ENCODE measurements at regions not wholly inside any gene's neighbourhood (a gene's known extent, or its start where the extent isn't known, plus 50 kb on each side); places are given as distances from the start of the nearest gene placed in this dataset.

DNA sequence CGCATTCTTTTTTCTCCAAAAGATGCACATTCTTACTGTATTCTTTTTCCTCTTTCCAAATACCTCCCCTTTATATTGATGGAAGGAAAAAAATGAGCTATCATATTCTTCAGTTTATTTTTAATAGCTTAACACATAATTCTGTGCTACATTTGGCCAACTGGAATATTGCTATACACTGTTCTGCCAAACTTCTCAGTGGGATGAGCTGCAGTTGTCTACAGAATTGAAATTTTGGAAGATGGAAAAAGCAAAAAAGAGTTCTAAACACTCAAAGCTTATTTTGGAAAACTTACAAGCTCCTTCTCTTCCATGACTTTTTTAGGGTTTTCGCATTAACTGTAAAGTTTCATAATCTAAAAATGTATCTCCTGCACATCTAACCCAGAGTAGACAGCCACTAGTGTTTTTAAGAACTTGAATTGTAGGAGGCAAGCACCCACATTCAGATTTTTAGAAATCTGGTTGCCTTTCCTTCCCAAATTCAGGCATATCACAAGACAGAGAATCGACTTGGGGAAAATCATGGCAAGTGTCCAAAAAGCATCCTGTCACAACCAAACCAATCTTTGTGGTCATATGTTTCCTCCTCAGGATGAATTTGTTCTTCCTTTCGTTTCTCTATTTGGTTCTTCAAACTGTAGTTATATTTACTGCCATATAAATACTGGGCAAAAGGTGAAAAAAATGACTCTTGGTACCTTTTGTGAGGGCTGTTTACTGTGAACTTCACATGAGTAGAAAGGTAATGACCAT, 111.4 kb upstream of the FRY start:
- Histone ChIP-seq H3K9me2 (replicated peaks; ENCODE audit: low read depth, low read length) (no peaks in the 10 kb centered on the region), H3F3A (ENCODE audit: low read depth) (no peaks in the 10 kb centered on the region), H3K4me3 (ENCODE audit: low read length, poor library complexity, severe bottlenecking) (peak overlapping the region; percentile 30), H3K4me1 (ENCODE audit: insufficient read depth, low read length, poor library complexity, severe bottlenecking) (peaks cover 20% of the 10 kb centered on the region), H3K27me3 (ENCODE audit: insufficient read depth, low read length, poor library complexity, severe bottlenecking) (no peaks in the 10 kb centered on the region), H4K20me1 (ENCODE audit: insufficient read depth, low read length, poor library complexity, severe bottlenecking) (no peaks in the 10 kb centered on the region), H3K79me2 (ENCODE audit: insufficient read depth, low read length) (no peaks in the 10 kb centered on the region), H3K4me2 (ENCODE audit: low read depth, low read length, poor library complexity, severe bottlenecking) (peak overlapping the region; percentile 61), H3K9ac (ENCODE audit: low read depth, low read length, poor library complexity, severe bottlenecking) (no peak overlapping the region), H3K36me3 (ENCODE audit: insufficient read depth, low read length) (no peaks in the 10 kb centered on the region), H2AFZ (ENCODE audit: low read length) (no peak overlapping the region), H3K9me3 (ENCODE audit: insufficient read depth, low read depth, low read length) (no peaks in the 10 kb centered on the region)
- TF ChIP-seq EZH2phosphoT487 (IDR thresholded peaks at IDR 0.05; ENCODE audit: borderline replicate concordance), result no peak
- TF ChIP-seq, protein P1, sequence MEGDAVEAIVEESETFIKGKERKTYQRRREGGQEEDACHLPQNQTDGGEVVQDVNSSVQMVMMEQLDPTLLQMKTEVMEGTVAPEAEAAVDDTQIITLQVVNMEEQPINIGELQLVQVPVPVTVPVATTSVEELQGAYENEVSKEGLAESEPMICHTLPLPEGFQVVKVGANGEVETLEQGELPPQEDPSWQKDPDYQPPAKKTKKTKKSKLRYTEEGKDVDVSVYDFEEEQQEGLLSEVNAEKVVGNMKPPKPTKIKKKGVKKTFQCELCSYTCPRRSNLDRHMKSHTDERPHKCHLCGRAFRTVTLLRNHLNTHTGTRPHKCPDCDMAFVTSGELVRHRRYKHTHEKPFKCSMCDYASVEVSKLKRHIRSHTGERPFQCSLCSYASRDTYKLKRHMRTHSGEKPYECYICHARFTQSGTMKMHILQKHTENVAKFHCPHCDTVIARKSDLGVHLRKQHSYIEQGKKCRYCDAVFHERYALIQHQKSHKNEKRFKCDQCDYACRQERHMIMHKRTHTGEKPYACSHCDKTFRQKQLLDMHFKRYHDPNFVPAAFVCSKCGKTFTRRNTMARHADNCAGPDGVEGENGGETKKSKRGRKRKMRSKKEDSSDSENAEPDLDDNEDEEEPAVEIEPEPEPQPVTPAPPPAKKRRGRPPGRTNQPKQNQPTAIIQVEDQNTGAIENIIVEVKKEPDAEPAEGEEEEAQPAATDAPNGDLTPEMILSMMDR (conservative IDR thresholded peaks at IDR 0.05; ENCODE audit: low read length), result no peak

DNA sequence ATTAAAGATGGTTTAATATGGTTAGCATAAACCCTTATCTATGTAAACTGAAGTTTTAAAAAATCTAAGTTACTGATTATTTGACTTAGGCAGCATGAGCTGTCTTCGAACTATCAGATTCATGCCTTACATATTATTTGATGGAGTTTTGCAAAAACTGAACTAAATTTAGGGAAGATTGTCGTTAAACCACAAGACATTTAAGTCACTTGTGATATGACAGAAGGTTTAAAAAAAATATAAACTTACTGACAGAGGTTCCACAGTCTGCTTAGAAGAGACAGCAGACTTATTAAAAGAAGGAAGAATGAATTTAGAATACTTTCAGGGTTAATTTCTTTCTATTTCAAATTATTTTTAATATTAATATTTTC, 110.9 kb upstream of the FRY start:
- H3K79me2 ChIP-seq (ENCODE audit: insufficient read depth, low read length), result no peaks in the 10 kb centered on the region
- H3K9me2 ChIP-seq (replicated peaks; ENCODE audit: low read depth, low read length), result no peaks in the 10 kb centered on the region
- no peak overlapping the region for H3K9ac ChIP-seq (ENCODE audit: low read depth, low read length, poor library complexity, severe bottlenecking)
- no peaks in the 10 kb centered on the region for H3K36me3 ChIP-seq (ENCODE audit: insufficient read depth, low read length)
- H3K4me2 ChIP-seq (ENCODE audit: low read depth, low read length, poor library complexity, severe bottlenecking), result peak overlapping the region; percentile 61
- H3K9me3 ChIP-seq (ENCODE audit: insufficient read depth, low read depth, low read length), result no peaks in the 10 kb centered on the region
- H4K20me1 ChIP-seq (ENCODE audit: insufficient read depth, low read length, poor library complexity, severe bottlenecking), result no peaks in the 10 kb centered on the region
- H2AFZ ChIP-seq (ENCODE audit: low read length), result no peak overlapping the region
- peak overlapping the region; percentile 30 for H3K4me3 ChIP-seq (ENCODE audit: low read length, poor library complexity, severe bottlenecking)
- H3K4me1 ChIP-seq (ENCODE audit: insufficient read depth, low read length, poor library complexity, severe bottlenecking), result peaks cover 20% of the 10 kb centered on the region
- TF ChIP-seq EZH2phosphoT487 (IDR thresholded peaks at IDR 0.05; ENCODE audit: borderline replicate concordance), result no peak
- TF ChIP-seq, protein P1 (conservative IDR thresholded peaks at IDR 0.05; ENCODE audit: low read length), result no peak
- H3K27me3 ChIP-seq (ENCODE audit: insufficient read depth, low read length, poor library complexity, severe bottlenecking), result no peaks in the 10 kb centered on the region
- no peaks in the 10 kb centered on the region for H3F3A ChIP-seq (ENCODE audit: low read depth)

DNA sequence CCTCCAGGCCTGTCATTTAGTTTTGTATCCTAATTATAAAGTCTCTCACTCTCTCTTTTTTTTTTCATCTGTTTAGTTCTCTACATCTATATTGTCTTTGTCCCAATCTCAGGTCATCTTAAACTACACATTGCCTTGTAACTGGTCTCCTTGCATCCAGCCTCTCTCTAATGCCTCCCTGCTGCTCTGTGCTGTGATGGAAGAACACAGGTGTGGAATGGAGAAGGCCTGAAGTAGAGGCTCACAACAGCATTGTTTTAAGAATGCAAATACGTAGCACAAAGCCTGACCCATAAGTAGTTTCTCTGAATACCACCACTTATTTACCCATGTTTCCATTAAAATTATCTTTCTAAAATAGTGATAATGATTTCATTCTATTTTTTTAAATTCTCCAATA, 108.8 kb upstream of the FRY start:
- Histone ChIP-seq H3K4me3 (ENCODE audit: low read length, poor library complexity, severe bottlenecking) (no peak overlapping the region), H3K36me3 (ENCODE audit: insufficient read depth, low read length) (no peaks in the 10 kb centered on the region), H2AFZ (ENCODE audit: low read length) (no peak overlapping the region), H4K20me1 (ENCODE audit: insufficient read depth, low read length, poor library complexity, severe bottlenecking) (no peaks in the 10 kb centered on the region), H3K9ac (ENCODE audit: low read depth, low read length, poor library complexity, severe bottlenecking) (no peak overlapping the region), H3K27me3 (ENCODE audit: insufficient read depth, low read length, poor library complexity, severe bottlenecking) (no peaks in the 10 kb centered on the region), H3K79me2 (ENCODE audit: insufficient read depth, low read length) (no peaks in the 10 kb centered on the region), H3K9me2 (replicated peaks; ENCODE audit: low read depth, low read length) (no peaks in the 10 kb centered on the region), H3K4me1 (ENCODE audit: insufficient read depth, low read length, poor library complexity, severe bottlenecking) (peaks cover 25% of the 10 kb centered on the region), H3K9me3 (ENCODE audit: insufficient read depth, low read depth, low read length) (no peaks in the 10 kb centered on the region), H3K4me2 (ENCODE audit: low read depth, low read length, poor library complexity, severe bottlenecking) (no peak overlapping the region), H3F3A (ENCODE audit: low read depth) (no peaks in the 10 kb centered on the region)
- TF ChIP-seq, protein P1 (conservative IDR thresholded peaks at IDR 0.05; ENCODE audit: low read length), result no peak
- TF ChIP-seq EZH2phosphoT487 (IDR thresholded peaks at IDR 0.05; ENCODE audit: borderline replicate concordance), result no peak
